HEK293 (cell line): ENCODE measurements at regions not wholly inside any gene's neighbourhood (a gene's known extent, or its start where the extent isn't known, plus 50 kb on each side); places are given as distances from the start of the nearest gene placed in this dataset.

Experiments
- CTCF ChIA-PET: fragments of 350-600 bp; formaldehyde crosslinking; extraction: SDS; loops from one replicate; lab custom pipeline; 2021; ENCODE audit warnings: antibody characterized with exemption; lab: Yijun Ruan, JAX
- POLR2A ChIA-PET: fragments of 300-600 bp; formaldehyde crosslinking; extraction: SDS; loops from one replicate; lab custom pipeline; 2020; ENCODE audit warnings: antibody characterized with exemption, inconsistent platforms; lab: Yijun Ruan, JAX
- H3K27ac ChIP-seq: fragments of 200-500 bp; sonication (Bioruptor generic); 2 replicates; pipeline ENCODE4 v1.5.1; 2014; ENCODE audit warnings: low read depth, low read length, control low read depth, inconsistent platforms; ENCODE audit errors: extremely low read depth
- H3K36me3 ChIP-seq, 2 experiments: fragments of 200-500 bp in 1 of 2; sonication (Bioruptor generic) in 1 of 2; 1 replicate in 1 of 2; 2 replicates in 1 of 2; pipeline ENCODE4 v1.5.1; 2014 to 2017; ENCODE audit warnings: inconsistent platforms in 2 of 2, low read length in 2 of 2; ENCODE audit not compliant: control insufficient read depth in 2 of 2, insufficient read depth in 1 of 2
- H3K4me1 ChIP-seq: fragments of 200-500 bp; sonication (Bioruptor generic); 2 replicates; pipeline ENCODE4 v1.5.1; 2014; ENCODE audit warnings: mild to moderate bottlenecking, low read length, inconsistent platforms; ENCODE audit not compliant: control insufficient read depth, insufficient read depth
- H3K4me3 ChIP-seq: 2 replicates; pipeline ENCODE4 v1.5.1; 2011; ENCODE audit warnings: low read depth, mild to moderate bottlenecking, control low read depth, low read length, moderate library complexity
- H3K9me3 ChIP-seq: fragments of 200-500 bp; sonication (Bioruptor generic); 2 replicates; pipeline ENCODE4 v1.5.1; 2014; ENCODE audit warnings: low read depth, low read length, inconsistent platforms; ENCODE audit not compliant: control insufficient read depth, insufficient read depth
- MYNN ChIP-seq: fragments of 450-650 bp; formaldehyde crosslinking; IDR thresholded peaks from 2 replicates; pipeline ENCODE4 v1.5.1; 2016; ENCODE audit warnings: missing biosample characterization, missing genetic modification characterization, borderline replicate concordance
- ZNF138 ChIP-seq: fragments of 450-650 bp; formaldehyde crosslinking; IDR thresholded peaks from 2 replicates; pipeline ENCODE4 v1.5.1; 2016; ENCODE audit warnings: missing biosample characterization, missing genetic modification characterization, borderline replicate concordance
- ZNF184 ChIP-seq: fragments of 450-650 bp; IDR thresholded peaks from 2 replicates; pipeline ENCODE4 v1.5.1; 2018; ENCODE audit warnings: missing biosample characterization, mild to moderate bottlenecking, missing genetic modification characterization
- ZNF2 ChIP-seq: fragments of 450-650 bp; formaldehyde crosslinking; IDR thresholded peaks from 2 replicates; pipeline ENCODE4 v1.5.1; 2016; ENCODE audit warnings: missing biosample characterization, missing genetic modification characterization
- ZNF202 ChIP-seq: fragments of 450-650 bp; formaldehyde crosslinking; IDR thresholded peaks from 2 replicates; pipeline ENCODE4 v1.5.1; 2016; ENCODE audit warnings: missing biosample characterization, missing genetic modification characterization, borderline replicate concordance
- ZNF239 ChIP-seq: fragments of 450-650 bp; formaldehyde crosslinking; IDR thresholded peaks from 2 replicates; pipeline ENCODE4 v1.5.1; 2016; ENCODE audit warnings: missing biosample characterization, missing genetic modification characterization
- ZNF248 ChIP-seq: fragments of 450-650 bp; formaldehyde crosslinking; IDR thresholded peaks from 2 replicates; pipeline ENCODE4 v1.5.1; 2017; ENCODE audit warnings: missing biosample characterization, missing genetic modification characterization
- ZNF324 ChIP-seq: fragments of 450-650 bp; formaldehyde crosslinking; IDR thresholded peaks from 2 replicates; pipeline ENCODE4 v1.5.1; 2016; ENCODE audit warnings: missing biosample characterization, missing genetic modification characterization
- ZNF426 ChIP-seq: fragments of 450-650 bp; formaldehyde crosslinking; IDR thresholded peaks from 2 replicates; pipeline ENCODE4 v1.5.1; 2017; ENCODE audit warnings: missing biosample characterization, missing genetic modification characterization, mild to moderate bottlenecking, inconsistent platforms, moderate library complexity
- ZNF623 ChIP-seq: fragments of 450-650 bp; formaldehyde crosslinking; IDR thresholded peaks from 2 replicates; pipeline ENCODE4 v1.5.1; 2016; ENCODE audit warnings: missing biosample characterization, missing genetic modification characterization
- ZXDB ChIP-seq: fragments of 450-650 bp; formaldehyde crosslinking; IDR thresholded peaks from 2 replicates; pipeline ENCODE4 v1.5.1; 2016; ENCODE audit warnings: missing biosample characterization, missing genetic modification characterization
- TF ChIP-seq, protein P1 (sequence below): fragments of 450-650 bp; formaldehyde crosslinking; conservative IDR thresholded peaks from 2 replicates; pipeline ENCODE4 v1.5.1; 2016; ENCODE audit warnings: low read depth, missing biosample characterization, missing genetic modification characterization
- TF ChIP-seq, protein P2 (sequence below): fragments of 450-650 bp; formaldehyde crosslinking; IDR thresholded peaks from 2 replicates; pipeline ENCODE4 v1.5.1; 2016; ENCODE audit warnings: missing biosample characterization, missing genetic modification characterization
- TF ChIP-seq, protein P3 (sequence below): fragments of 450-650 bp; formaldehyde crosslinking; IDR thresholded peaks from 2 replicates; pipeline ENCODE4 v1.5.1; 2016; ENCODE audit warnings: missing biosample characterization, missing genetic modification characterization

DNA sequence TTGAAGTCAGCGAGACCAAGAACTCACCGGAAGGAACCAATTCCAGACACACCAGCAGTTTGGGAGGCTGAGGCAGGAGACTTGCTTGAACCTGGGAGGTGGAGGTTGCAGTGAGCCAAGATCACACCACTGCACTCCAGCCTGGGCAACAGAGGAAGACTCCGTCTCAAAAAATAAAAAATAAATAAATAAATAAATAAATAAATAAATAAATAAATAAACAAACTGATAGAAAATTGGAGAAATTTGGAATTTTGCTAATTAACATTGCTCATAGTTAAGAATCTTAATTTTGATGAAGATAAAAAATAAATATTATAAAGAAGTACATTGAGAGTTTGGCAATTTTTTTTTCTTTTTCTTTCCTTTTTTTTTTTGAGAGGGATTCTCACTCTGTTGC is 1216.2 kb downstream of the TECRL start (continued):
- TF ChIP-seq, protein P1, sequence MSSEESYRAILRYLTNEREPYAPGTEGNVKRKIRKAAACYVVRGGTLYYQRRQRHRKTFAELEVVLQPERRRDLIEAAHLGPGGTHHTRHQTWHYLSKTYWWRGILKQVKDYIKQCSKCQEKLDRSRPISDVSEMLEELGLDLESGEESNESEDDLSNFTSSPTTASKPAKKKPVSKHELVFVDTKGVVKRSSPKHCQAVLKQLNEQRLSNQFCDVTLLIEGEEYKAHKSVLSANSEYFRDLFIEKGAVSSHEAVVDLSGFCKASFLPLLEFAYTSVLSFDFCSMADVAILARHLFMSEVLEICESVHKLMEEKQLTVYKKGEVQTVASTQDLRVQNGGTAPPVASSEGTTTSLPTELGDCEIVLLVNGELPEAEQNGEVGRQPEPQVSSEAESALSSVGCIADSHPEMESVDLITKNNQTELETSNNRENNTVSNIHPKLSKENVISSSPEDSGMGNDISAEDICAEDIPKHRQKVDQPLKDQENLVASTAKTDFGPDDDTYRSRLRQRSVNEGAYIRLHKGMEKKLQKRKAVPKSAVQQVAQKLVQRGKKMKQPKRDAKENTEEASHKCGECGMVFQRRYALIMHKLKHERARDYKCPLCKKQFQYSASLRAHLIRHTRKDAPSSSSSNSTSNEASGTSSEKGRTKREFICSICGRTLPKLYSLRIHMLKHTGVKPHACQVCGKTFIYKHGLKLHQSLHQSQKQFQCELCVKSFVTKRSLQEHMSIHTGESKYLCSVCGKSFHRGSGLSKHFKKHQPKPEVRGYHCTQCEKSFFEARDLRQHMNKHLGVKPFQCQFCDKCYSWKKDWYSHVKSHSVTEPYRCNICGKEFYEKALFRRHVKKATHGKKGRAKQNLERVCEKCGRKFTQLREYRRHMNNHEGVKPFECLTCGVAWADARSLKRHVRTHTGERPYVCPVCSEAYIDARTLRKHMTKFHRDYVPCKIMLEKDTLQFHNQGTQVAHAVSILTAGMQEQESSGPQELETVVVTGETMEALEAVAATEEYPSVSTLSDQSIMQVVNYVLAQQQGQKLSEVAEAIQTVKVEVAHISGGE (tag by site-specific recombination), result peak; percentile 60
- TF ChIP-seq ZNF623 (tag by site-specific recombination) (peak; percentile 53), ZNF426 (tag by site-specific recombination) (peak; percentile 65), ZNF138 (tag by site-specific recombination) (0 out of 2 replicates have a peak, but pooled peaks have one; percentile 30), ZNF202 (tag by site-specific recombination) (peak; percentile 69; the same call in 1 of the 2 replicates)

DNA sequence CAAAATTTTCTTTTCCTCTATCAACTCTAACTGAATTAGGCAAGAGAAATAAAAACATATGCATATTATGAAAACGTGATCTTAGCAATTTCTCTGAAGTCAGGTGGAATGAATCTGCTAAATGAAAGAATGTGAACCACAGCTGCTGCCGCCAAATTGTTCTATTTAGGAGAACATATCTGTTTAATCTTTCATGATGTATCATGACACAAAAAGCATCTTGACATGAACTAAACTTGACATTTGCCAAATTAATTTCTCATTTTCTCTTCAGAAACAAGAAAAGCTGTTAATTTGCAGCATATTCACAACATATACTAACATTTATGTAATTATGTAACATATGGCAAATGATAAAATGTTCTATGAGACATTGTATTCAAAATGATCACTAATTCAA is 1237.9 kb downstream of the TECRL start:
- no peaks in the 10 kb centered on the region for H3K36me3 ChIP-seq
- H3K9me3 ChIP-seq, result no peaks in the 10 kb centered on the region
- no peak overlapping the region for H3K4me3 ChIP-seq
- CTCF ChIA-PET, result no interaction called here
- TF ChIP-seq MYNN (tag by site-specific recombination) (no peak), ZNF184 (no peak)
- no peaks in the 10 kb centered on the region for H3K4me1 ChIP-seq
- POLR2A ChIA-PET, result no interaction called here
- no peak overlapping the region for H3K27ac ChIP-seq

DNA sequence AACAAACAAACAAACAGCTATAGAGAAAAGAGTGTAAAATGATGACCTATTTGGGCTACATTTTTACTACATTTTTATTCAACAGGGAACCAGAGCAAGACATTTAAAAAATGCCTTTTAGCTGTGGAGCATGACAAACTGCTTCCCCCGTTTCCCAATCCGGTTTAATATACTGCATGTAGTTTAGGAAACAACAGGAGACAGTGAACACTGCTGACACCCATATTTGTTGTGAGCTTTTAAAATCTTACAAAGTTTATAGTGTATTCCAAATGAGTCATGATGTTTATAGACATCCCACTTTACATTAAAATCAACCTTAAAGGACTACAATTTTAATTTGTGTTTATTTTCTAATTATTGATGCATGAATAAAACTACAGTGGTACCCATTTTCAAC is 1238.3 kb downstream of the TECRL start:
- H3K36me3 ChIP-seq, result no peaks in the 10 kb centered on the region
- POLR2A ChIA-PET, result no interaction called here
- no peaks in the 10 kb centered on the region for H3K9me3 ChIP-seq
- H3K27ac ChIP-seq, result no peak overlapping the region
- CTCF ChIA-PET, result no interaction called here
- TF ChIP-seq ZNF248 (tag by site-specific recombination) (no peak), ZNF324 (tag by site-specific recombination) (no peak), ZNF239 (no peak), ZNF2 (tag by site-specific recombination) (no peak), ZXDB (no peak)
- TF ChIP-seq, protein P2, sequence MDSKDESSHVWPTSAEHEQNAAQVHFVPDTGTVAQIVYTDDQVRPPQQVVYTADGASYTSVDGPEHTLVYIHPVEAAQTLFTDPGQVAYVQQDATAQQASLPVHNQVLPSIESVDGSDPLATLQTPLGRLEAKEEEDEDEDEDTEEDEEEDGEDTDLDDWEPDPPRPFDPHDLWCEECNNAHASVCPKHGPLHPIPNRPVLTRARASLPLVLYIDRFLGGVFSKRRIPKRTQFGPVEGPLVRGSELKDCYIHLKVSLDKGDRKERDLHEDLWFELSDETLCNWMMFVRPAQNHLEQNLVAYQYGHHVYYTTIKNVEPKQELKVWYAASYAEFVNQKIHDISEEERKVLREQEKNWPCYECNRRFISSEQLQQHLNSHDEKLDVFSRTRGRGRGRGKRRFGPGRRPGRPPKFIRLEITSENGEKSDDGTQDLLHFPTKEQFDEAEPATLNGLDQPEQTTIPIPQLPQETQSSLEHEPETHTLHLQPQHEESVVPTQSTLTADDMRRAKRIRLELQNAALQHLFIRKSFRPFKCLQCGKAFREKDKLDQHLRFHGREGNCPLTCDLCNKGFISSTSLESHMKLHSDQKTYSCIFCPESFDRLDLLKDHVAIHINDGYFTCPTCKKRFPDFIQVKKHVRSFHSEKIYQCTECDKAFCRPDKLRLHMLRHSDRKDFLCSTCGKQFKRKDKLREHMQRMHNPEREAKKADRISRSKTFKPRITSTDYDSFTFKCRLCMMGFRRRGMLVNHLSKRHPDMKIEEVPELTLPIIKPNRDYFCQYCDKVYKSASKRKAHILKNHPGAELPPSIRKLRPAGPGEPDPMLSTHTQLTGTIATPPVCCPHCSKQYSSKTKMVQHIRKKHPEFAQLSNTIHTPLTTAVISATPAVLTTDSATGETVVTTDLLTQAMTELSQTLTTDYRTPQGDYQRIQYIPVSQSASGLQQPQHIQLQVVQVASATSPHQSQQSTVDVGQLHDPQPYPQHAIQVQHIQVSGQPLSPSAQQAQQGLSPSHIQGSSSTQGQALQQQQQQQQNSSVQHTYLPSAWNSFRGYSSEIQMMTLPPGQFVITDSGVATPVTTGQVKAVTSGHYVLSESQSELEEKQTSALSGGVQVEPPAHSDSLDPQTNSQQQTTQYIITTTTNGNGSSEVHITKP, result no peak
- TF ChIP-seq, protein P3, sequence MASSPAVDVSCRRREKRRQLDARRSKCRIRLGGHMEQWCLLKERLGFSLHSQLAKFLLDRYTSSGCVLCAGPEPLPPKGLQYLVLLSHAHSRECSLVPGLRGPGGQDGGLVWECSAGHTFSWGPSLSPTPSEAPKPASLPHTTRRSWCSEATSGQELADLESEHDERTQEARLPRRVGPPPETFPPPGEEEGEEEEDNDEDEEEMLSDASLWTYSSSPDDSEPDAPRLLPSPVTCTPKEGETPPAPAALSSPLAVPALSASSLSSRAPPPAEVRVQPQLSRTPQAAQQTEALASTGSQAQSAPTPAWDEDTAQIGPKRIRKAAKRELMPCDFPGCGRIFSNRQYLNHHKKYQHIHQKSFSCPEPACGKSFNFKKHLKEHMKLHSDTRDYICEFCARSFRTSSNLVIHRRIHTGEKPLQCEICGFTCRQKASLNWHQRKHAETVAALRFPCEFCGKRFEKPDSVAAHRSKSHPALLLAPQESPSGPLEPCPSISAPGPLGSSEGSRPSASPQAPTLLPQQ, result no peak
- TF ChIP-seq, all 188 proteins: peak for 0
- H3K4me1 ChIP-seq, result no peaks in the 10 kb centered on the region
- no peak overlapping the region for H3K4me3 ChIP-seq
